HEK293T (cell line): ENCODE measurements at regions not wholly inside any gene's neighbourhood (a gene's known extent, or its start where the extent isn't known, plus 50 kb on each side); places are given as distances from the start of the nearest gene placed in this dataset.

Experiments used
- BHLHE40 ChIP-seq: fragments of 450-650 bp; IDR thresholded peaks from 2 replicates; pipeline ENCODE4 v1.6.1; 2016; ENCODE audit warnings: mild to moderate bottlenecking, moderate library complexity, borderline replicate concordance
- ELF4 ChIP-seq: fragments of 450-650 bp; IDR thresholded peaks from 2 replicates; pipeline ENCODE4 v1.6.1; 2017; ENCODE audit warnings: antibody characterized with exemption
- SP1 ChIP-seq: fragments of 450-650 bp; IDR thresholded peaks from 2 replicates; pipeline ENCODE4 v1.6.1; 2017
- TARDBP ChIP-seq: fragments of 450-650 bp; IDR thresholded peaks from 2 replicates; pipeline ENCODE4 v1.6.1; 2016
- ZNF384 ChIP-seq: fragments of 450-650 bp; IDR thresholded peaks from 2 replicates; pipeline ENCODE4 v1.6.1; 2016

DNA sequence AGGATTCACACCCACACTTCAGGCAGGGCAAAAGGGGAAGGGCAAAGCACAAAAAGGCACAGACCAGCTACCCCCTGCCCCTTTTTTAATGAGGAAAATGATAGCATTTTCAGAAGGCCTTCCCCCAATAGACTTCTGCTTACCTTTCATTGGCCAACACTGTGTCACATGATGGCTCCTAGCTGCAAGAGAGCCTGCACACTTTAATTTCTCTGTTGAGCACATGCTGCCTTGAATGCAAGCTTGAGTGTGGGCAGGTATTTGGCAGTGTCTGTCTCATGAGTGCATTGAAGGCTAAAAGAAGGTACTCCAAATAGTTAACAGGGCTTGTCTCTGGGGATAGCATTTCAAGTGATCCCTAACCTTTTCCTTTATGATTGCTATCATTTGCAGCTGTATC lies 175.4 kb upstream of the NFE2L3 start:
- no peak for TF ChIP-seq TARDBP
- no peak for TF ChIP-seq BHLHE40
- TF ChIP-seq ELF4, result no peak
- no peak for TF ChIP-seq SP1
- no peak for TF ChIP-seq ZNF384
